ENCODE measurements at regions not wholly inside any gene's neighbourhood (a gene's known extent, or its start where the extent isn't known, plus 50 kb on each side); places are given as distances from the start of the nearest gene placed in this dataset.
A peak's percentile ranks its signal among the peaks of the same experiment; 100 is the strongest.

DNA sequence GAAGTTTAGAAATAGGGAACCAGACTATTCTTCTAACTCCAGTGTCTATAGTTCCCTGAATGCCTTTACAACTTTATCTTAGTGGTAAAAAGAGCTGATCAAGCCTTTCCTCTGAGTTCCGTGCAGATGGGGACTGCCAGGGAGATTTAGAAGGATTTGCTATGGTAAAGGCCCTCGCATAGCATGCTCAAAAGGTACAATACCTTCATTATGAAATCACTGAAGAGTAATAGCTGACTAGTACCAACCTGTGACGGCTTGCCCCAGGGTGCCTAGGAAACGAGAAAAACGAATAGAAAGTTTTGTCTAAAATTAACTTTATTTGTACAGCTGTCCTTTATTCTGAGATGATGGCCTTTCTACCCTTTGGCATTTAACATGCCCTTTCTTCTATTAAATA is 150.1 kb upstream of the ARHGAP42 start:
- no peak for DNase-seq

DNA sequence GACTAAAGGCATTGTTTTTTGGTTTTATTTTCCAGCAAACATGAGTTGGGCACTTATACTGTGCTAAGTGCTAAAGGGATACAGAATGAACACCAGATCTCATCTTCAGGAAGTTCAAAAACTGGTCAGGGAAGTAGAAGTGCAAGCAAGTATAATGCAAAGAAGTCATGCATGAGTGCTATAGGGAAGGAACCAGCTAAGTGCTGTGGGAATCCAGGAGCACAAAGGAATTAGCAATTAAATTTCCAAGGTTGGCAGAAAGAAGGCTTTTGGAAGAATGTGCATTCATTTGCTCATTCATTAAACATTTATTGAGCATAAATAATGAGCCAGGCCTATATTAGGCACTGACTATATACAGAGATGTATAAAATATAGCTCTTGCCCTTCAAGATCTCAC is 143.7 kb upstream of the ARHGAP42 start:
- no peak for DNase-seq

DNA sequence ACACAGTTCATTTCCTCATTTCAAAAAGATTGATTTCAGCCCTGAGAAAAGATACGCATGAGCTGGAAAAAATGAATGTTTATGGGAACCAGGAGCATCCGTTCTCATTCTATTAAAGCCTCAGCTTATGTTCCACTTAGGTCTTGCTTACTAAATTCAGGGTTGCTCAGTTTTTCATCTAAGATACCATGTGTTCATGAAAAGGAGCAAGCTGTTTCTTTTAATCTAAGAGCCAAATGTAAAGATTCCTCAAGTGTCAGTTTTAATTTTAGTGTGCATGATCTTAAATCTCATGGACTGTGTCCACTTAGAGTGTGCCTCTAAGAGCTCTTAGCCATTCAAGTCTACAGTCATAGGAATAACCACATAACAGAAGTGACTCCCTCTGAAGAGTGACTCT is 141.5 kb upstream of the ARHGAP42 start:
- DNase-seq, result no peak

- DNase-seq, result no peak
These were observed 141.1 kb upstream of the ARHGAP42 start for GRCh38 chr11:100545970-100546369.

- DNase-seq, result no peak
These were observed 140.4 kb upstream of the ARHGAP42 start for GRCh38 chr11:100546714-100547113.

DNA sequence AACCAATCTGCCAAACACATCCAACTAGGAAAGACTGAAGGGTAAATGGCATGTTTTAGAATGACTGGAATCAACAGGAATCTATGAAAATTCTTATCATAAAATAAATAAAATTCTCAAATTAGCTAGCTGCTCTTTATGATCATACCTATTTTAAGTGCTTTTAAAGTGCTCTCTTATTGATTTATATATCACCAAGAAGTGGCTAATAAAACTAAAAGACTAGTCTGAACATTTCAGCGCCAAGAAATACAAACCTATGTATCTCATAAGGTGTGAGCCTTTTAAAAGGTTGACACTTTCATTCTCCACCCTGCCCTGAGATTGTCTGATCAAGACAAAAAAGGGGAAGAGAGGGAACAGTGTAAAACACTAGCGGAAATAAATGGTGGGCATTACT is 136.8 kb upstream of the ARHGAP42 start:
- DNase-seq, result no peak

DNA sequence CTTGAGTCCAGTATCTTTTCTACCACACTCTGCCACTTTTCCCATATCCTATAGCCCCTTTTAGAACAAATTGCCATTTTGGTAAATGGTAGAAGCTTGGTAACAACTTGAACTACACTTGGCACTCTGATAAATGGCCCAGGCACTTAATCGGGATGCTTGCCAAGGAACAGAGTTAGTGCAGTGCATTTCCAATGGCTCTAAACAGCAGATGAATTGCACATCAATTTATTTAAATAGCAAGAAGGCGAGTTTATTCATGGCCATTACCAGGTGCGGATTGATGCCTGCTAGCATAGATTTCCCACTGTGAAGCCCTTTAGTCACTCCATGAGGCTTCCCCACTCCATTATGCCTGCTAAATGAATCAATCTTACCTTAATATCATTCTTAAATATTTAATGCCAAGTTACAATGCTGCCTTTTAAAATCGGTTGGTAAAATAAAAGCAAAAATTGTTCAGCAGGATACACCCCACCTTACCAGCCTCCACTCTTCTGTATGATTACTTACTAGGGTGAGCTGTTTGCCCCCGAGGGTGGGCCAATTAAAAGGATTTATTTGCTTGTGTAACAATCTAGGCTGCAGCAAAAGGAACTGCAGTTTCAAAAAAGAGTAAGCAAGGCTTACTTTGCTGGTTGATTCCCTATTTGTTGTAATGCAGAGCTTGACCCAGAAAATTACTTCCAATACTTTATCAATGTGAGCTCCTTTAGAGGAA is 136.0 kb upstream of the ARHGAP42 start:
- peak; percentile 67 for DNase-seq

GRCh38 chr11:100555931-100556330 is 131.2 kb upstream of the ARHGAP42 start:
- DNase-seq, result no peak

DNA sequence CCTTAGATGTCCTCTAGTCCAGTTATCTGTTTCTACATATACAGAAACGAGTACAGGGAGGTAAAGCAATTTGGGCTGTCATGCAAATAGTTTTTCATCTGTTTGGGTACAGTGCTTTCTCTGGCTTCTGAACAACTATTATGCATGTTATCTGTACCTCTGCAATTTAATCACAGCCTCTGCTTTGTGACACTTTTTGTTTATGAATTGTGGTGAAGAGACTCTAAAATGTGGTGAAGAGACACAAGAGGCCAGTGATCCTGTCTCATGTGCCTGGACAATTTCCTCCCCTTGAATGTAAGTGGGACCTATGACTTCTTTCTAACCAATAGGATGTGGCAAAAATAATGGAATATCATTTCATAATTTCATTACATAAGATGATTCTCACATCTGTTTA is 130.3 kb upstream of the ARHGAP42 start:
- DNase-seq, result no peak

GRCh38 chr11:100557830-100558611 is 129.1 kb upstream of the ARHGAP42 start:
- no peak for DNase-seq

GRCh38 chr11:100560606-100561005 is 126.5 kb upstream of the ARHGAP42 start:
- no peak for DNase-seq

DNA sequence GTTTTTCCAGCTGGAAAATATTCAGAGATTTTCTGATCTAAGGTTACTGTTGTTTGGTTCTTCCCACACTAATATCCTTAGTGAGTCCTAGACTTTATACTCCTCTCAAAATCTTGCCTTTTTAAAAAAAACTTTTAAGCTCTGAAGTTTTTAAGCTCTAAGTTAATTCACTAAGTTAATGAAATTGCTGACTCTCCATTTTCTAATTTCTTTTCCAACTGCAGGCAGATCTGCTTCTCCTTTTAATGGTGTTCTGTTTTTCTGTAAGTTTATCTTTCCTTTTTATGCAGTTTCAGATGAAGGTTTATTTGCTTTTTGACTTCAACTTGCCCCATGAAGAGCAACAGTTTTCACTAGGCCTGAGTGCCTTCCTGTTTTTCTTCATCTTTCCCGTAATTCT is 125.8 kb upstream of the ARHGAP42 start:
- no peak for DNase-seq

DNA sequence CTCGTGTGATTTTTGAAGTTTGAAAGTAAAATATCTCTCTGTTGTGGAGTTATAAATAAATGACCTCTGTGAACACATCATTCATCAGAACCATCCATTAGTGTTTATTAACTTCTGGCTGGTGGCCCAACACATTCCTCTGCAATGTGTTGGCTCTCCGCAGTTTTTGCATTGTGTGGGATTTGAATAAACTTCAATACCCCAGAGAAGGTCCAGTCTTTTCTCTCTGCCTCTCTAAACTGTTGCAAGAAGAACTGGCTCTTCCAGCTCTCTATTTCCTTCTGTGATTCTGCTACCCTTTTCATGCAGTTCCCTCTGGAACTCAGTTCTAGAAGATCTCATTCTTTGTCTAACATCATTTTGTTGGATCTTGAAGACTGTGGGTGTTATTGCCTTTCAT is 125.0 kb upstream of the ARHGAP42 start:
- DNase-seq, result no peak

DNA sequence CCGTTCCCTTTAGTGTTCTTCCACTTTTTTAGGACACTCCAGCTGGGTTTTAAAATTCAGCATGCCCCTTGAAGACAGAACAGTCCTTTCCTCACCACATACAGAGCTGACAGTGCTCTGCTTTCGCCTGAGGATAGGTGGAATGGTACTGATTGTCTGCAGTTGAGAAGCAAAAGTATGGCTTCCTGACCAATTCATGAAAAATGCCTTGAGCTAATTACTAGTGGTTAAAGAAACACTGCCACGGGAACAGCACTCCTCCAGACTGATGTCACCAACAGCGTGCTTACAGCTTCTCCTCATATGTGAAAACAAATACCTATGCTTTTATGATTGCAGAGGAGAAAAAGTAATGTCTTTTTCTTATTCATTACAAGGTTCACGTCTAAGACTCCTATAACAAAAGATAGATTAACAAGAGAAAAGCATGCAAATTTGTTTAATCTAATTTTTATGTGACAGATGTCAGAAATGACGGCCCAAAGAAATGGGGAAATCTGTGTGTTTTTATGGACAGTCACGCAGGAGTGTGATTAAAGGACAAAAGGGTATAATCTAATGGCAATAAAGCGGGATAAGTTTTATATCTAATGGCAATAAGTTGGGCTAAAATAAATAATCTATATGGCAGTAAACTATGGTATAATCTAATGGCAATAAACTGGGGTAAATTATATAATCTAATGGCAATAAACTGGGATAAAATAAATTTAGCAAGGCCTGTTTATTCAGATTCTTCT is 123.4 kb upstream of the ARHGAP42 start:
- no peak for DNase-seq

- no peak for DNase-seq
These were observed 113.1 kb upstream of the ARHGAP42 start for GRCh38 chr11:100573911-100574513.

- no peak for DNase-seq
These were observed 112.0 kb upstream of the ARHGAP42 start for GRCh38 chr11:100574894-100575769.

GRCh38 chr11:100575860-100576717 is 111.0 kb upstream of the ARHGAP42 start:
- no peak for DNase-seq

DNA sequence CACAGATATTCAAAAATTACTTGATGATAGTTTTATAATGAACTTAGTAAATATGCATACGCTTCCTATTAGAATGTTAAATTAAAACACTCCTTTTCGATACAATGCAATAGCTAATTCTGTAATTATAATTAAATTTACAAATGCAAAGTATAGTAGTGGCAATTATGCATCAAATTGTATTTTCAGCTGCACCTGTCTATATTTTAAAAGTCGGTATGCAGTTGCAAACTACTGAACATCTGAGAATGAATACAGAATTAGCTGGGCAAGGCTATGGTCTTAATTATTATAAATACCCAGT is 110.4 kb upstream of the ARHGAP42 start:
- no peak for DNase-seq

DNA sequence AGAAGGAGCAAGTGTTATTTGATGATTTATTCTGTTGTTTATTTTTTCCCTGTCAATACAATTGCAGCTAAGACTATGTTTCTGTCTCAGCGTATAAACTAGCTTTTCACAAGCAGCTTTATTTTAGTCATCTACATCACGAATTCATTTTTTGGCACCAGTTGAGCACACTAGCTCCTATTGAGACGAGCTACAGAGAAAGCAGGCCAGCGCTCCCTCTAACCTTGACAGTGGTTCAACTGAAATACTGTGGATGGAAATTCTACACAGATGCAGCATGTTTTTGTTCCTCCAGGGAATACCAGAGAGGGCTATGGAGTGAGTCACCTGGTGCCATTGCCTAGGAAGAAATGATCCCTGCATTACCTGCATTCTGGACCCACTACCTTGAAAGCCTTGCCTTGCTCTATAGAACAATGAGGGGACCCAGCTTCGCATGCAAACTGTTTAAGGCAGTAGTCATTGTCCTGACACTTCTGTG is 108.2 kb upstream of the ARHGAP42 start:
- DNase-seq, result no peak

DNA sequence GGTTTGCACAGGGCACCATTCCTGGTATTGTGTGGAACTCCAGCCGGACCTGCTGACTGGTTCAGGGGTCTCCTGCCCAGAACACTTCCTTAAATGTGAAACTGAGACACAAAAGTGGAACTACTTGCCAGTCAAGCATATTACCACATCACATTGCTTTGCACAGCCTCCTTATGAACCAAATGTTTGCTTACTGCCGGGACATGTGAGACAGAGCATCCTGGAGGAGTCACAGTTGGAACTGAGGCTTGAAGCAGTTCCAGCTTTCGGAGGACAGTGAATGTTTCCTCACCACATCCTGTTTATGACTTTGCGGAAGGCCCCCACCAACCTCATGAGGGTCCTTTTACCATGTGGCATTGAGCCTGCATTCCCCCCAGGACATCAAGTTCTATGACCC is 105.8 kb upstream of the ARHGAP42 start:
- no peak for DNase-seq

DNA sequence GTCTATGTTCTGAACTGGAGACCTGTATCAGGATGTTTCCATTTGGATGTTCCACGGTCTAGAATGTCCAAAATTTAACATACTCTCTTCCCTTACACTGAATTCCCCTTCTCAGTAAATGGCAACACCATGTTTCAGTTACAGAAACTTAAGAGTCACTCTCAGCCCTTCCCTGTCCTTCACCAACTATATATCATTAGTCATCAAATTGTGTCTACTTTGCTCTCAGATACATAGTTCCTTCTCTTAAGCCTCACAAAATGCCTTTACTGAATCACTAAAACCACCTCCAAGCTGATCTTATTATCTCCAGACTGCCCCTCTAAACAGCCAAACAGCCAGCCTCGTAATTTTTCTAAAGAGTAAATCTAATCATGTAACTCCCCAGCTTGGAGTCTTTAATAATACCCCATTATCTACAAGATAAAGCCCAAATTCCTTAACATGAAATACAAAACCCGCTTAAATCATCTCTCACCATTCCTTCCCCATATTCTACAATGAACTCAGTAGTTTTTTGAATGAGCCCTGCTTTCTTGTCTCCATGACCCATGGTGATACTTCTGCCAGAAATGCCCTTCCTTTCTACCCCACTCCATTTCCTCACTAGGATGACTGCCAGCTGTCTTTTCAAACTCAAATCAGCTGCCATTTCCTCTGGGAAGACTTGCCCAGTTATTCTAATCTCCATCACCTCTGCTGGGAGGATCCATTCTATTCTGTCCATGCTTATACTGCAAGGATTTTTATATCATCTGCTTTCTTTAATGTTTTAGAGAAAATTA is 102.7 kb upstream of the ARHGAP42 start:
- no peak for DNase-seq
